BLaER1 treated with 17β-estradiol and CSF1 and Interleukin-3, amounts not matched to agents 10 nM and 100 nM (cell line): ENCODE measurements at regions not wholly inside any gene's neighbourhood (a gene's known extent, or its start where the extent isn't known, plus 50 kb on each side); places are given as distances from the start of the nearest gene placed in this dataset.
"Not testable (repeated sequence)": the region's sequence is repeated elsewhere in the genome, so short reads cannot be mapped to it uniquely, and the experiment has no call there.

ENCODE experiments used
- H3K27ac ChIP-seq, 11 experiments: shearing (Covaris generic); formaldehyde crosslinking; 2 replicates each; pipeline ENCODE4 v1.8.1; 2022
- H3K27me3 ChIP-seq, 11 experiments: shearing (Covaris generic); formaldehyde crosslinking; 2 replicates each; pipeline ENCODE4 v1.8.1; 2022
- H3K36me3 ChIP-seq, 11 experiments: shearing (Covaris generic); formaldehyde crosslinking; 2 replicates each; pipeline ENCODE4 v1.8.1; 2022
- H3K4me1 ChIP-seq, 10 experiments: shearing (Covaris generic); formaldehyde crosslinking; 2 replicates each; pipeline ENCODE4 v1.8.1; 2022
- H3K4me2 ChIP-seq, 11 experiments: shearing (Covaris generic); formaldehyde crosslinking; 2 replicates each; pipeline ENCODE4 v1.8.1; 2022
- H3K4me3 ChIP-seq, 10 experiments: shearing (Covaris generic); formaldehyde crosslinking; 2 replicates each; pipeline ENCODE4 v1.8.1; 2022
- H3K9ac ChIP-seq, 11 experiments: shearing (Covaris generic); formaldehyde crosslinking; 2 replicates each; pipeline ENCODE4 v1.8.1; 2022
- H3K9me3 ChIP-seq, 11 experiments: shearing (Covaris generic); formaldehyde crosslinking; replicated peaks in 1 of 11; 2 replicates each; pipeline ENCODE4 v1.8.1; 2022
- H4K20me1 ChIP-seq, 11 experiments: shearing (Covaris generic); formaldehyde crosslinking; 2 replicates each; pipeline ENCODE4 v1.8.1; 2022
- Cebpa-rat ChIP-seq, 11 experiments: shearing (Covaris generic); IDR thresholded peaks; 2 replicates each; pipeline ENCODE4 v1.8.1; 2022

DNA sequence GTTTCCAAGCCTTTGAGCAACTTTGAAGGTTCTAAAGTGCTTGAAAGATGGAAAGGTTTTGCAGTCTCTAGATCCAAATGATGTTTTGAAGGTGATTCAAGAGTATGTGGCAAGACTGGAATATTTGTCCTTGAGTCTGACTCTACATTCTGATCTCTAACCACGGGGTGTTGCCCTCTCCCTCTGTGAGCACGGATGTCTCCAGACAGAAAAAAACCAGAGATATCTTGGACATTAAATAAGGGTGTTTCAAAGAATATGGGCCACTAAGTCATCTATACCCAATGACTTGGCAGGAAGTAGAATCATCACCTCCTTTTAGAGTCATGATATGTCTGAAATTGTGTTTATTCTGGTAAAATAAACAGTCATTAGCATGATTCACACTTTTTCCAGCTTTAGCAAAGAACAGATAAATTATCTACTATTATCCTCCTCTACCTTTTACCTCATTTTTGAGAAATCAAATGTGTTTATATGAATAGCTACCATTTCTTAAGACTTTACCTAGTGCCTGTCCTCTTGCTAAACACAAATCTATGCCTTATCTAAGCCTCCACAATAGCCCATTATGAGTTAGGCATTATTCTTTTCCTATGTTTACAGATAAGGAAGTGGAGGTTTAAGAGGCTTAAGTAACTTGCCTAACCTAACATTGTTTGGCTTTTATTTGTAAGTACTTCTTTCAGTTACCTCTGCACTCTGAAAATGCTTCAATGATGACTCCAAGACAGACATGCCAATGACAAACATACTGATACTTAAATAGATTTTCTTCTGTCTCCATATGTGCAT lies 384.4 kb downstream of the BMP2 start:
- Histone ChIP-seq H4K20me1 (no peaks in the 10 kb centered on the region), H3K36me3 (no peaks in the 10 kb centered on the region), H3K4me3 (no peak overlapping the region), H3K4me1 (no peaks in the 10 kb centered on the region), H3K9me3 (no peaks in the 10 kb centered on the region), H3K27me3 (no peaks in the 10 kb centered on the region), H3K9ac (no peak overlapping the region), H3K4me2 (no peak overlapping the region), H3K27ac (no peak overlapping the region)
- TF ChIP-seq Cebpa-rat (IDR thresholded peaks at IDR 0.05) = no peak

DNA sequence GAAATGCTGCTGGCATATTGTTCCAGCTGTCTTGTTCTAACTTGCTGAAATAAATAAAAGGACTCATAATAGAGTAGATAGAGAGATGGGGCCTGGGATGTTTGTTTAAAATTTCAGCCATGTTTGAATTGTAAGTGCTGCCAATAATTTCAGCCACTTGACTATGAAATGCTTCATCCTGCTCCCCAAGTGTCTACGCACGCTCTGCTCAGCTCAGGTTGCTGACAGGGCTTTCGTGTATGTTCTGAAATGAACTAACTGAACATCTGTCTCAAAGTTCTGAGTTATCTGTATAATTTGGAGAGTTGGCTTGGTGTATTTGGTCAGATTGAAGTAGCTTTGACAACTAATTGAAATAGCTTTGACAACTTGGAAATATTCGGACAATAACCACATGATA lies 387.8 kb downstream of the BMP2 start:
- no peaks in the 10 kb centered on the region for H3K36me3 ChIP-seq
- H3K4me3 ChIP-seq = no peak overlapping the region
- no peaks in the 10 kb centered on the region for H4K20me1 ChIP-seq
- H3K9me3 ChIP-seq = no peaks in the 10 kb centered on the region
- H3K27ac ChIP-seq = no peak overlapping the region
- H3K4me1 ChIP-seq = no peaks in the 10 kb centered on the region
- no peak overlapping the region for H3K4me2 ChIP-seq
- no peak overlapping the region for H3K9ac ChIP-seq
- TF ChIP-seq Cebpa-rat (IDR thresholded peaks at IDR 0.05) = no peak
- H3K27me3 ChIP-seq = no peaks in the 10 kb centered on the region

DNA sequence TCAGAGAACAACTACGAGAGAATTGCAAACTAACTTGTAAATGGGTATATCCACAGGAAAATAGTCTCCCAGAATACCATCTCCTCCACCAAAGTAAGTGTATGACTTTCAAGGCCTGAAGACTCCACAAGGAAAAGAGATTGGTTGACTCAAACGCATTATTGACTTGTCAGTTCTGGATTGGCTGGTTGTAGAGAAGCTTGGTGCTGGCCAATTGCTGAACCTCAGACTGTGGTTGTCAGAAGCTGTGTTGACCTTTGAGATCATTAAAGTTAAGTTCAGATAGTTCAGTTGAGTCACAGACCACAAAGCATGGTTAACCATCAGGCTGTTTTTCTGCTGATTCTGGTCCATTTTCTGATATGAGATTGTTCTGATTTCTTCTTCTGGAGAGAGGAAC lies 388.3 kb downstream of the BMP2 start:
- Histone ChIP-seq H3K4me2 (no peak overlapping the region), H3K4me3 (no peak overlapping the region), H4K20me1 (no peaks in the 10 kb centered on the region), H3K27ac (no peak overlapping the region), H3K27me3 (no peaks in the 10 kb centered on the region), H3K9me3 (no peaks in the 10 kb centered on the region), H3K9ac (no peak overlapping the region), H3K4me1 (no peaks in the 10 kb centered on the region), H3K36me3 (no peaks in the 10 kb centered on the region)
- no peak for TF ChIP-seq Cebpa-rat (IDR thresholded peaks at IDR 0.05)

DNA sequence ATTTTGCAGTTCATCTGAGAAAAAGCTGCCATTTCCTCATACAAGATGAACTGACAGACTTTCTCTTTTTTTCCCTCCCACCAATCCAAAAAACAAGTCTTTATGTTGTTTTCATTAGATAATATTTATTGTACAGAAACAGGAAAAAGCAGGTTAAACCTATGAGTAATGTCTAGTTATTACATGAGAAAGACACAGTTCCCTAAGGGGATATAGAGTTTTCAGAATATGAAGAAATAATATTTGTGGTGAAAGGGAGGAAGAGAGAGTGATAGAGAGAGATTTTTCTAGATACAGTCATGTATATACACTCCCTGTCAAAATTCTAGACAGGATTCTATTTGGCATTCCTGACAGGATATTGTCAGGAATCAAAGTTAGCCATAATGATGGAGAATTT lies 392.4 kb downstream of the BMP2 start:
- H3K27ac ChIP-seq = no peak overlapping the region
- H4K20me1 ChIP-seq = no peaks in the 10 kb centered on the region
- no peak overlapping the region for H3K9ac ChIP-seq

DNA sequence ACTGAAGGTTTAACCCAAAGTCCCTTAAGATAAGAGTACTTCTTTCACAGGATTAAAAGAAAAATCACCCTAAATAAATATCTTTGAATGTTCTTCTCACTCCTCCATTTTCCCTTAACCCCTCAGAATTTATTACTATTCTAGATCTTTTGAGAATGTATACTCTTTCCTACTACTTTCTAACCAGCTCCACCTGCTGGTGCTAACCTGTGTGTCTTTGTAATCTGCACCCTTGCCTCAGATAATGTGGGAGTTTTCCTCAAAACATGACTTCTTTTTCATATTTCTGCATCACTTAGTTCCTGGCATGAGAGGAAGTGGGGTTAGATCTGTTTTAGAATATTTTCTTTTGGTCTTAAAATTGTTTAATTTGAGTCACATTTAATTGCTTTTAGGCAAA lies 394.2 kb downstream of the BMP2 start:
- no peaks in the 10 kb centered on the region for H4K20me1 ChIP-seq
- H3K4me2 ChIP-seq = no peak overlapping the region
- TF ChIP-seq Cebpa-rat (IDR thresholded peaks at IDR 0.05) = no peak
- H3K4me3 ChIP-seq = no peak overlapping the region
- H3K9ac ChIP-seq = no peak overlapping the region
- no peaks in the 10 kb centered on the region for H3K4me1 ChIP-seq
- no peaks in the 10 kb centered on the region for H3K27me3 ChIP-seq
- H3K27ac ChIP-seq = no peak overlapping the region
- no peaks in the 10 kb centered on the region for H3K36me3 ChIP-seq
- peaks cover 5 to 9% (median 8%) of the 10 kb centered on the region in 11 experiments; a peak in 15 of 22 replicates for H3K9me3 ChIP-seq

More for the DNA sequence above, 392.4 kb downstream of the BMP2 start:
- H3K4me2 ChIP-seq = no peak overlapping the region
- H3K4me1 ChIP-seq = no peaks in the 10 kb centered on the region
- H3K36me3 ChIP-seq = no peaks in the 10 kb centered on the region
- no peaks in the 10 kb centered on the region for H3K27me3 ChIP-seq
- no peak overlapping the region for H3K4me3 ChIP-seq
- H3K9me3 ChIP-seq = peaks cover 5 to 9% (median 8%) of the 10 kb centered on the region in 11 experiments; a peak in 14 of 22 replicates
- TF ChIP-seq Cebpa-rat (IDR thresholded peaks at IDR 0.05) = no peak

DNA sequence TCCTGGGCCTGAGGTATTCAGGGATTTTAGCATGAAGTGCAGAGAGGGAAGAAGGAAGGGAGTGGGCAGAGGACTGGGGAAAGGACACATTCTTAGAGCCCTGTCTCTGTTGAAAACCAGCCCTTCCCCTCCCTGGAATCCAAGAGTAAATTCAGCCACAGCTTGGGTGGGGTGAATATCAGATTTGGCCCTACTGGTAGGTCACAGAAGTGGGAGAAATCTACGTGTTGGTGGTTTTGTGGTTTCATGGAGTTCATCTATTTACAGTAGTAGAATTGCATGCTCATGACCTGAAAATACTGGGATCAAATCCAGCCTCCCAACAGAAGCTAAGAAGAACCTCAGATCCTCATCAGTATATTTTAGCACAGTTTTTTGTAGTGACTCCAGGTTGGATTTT lies 404.4 kb downstream of the BMP2 start:
- H3K4me3 ChIP-seq = no peak overlapping the region
- TF ChIP-seq Cebpa-rat (IDR thresholded peaks at IDR 0.05) = no peak
- no peak overlapping the region for H3K4me2 ChIP-seq
- H4K20me1 ChIP-seq = no peaks in the 10 kb centered on the region
- no peaks in the 10 kb centered on the region for H3K27me3 ChIP-seq
- H3K9me3 ChIP-seq = peaks cover 20 to 28% (median 24%) of the 10 kb centered on the region in 11 experiments
- H3K4me1 ChIP-seq = no peaks in the 10 kb centered on the region
- H3K27ac ChIP-seq = no peak overlapping the region
- H3K9ac ChIP-seq = no peak overlapping the region
- no peaks in the 10 kb centered on the region for H3K36me3 ChIP-seq

DNA sequence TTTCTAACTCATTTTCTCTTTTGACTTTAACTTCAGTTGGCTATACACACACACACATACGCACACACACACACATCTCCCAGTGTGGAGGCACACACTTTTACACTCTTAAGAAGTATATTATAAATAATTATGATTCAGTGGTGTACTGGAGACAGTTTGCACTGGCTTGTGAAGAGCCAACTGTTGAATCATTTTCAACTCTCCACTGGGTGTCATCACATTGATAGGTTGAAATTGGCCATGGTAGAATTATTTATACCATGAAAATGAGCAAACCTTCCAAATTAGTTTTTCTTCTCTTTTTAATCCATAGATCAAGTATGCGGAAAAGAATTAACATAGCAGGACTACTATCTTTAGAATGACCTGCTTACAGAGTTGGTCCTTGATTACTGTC lies 407.1 kb downstream of the BMP2 start:
- Histone ChIP-seq H3K9me3 (peaks cover 32 to 42% (median 39%) of the 10 kb centered on the region in 11 experiments), H3K4me3 (no peak overlapping the region), H3K4me1 (no peaks in the 10 kb centered on the region), H3K9ac (no peak overlapping the region), H3K27me3 (peaks cover 0 to 4% (median 0%) of the 10 kb centered on the region in 11 experiments; a peak in 1 of 22 replicates), H3K36me3 (no peaks in the 10 kb centered on the region), H3K27ac (no peak overlapping the region), H4K20me1 (no peaks in the 10 kb centered on the region), H3K4me2 (no peak overlapping the region)
- TF ChIP-seq Cebpa-rat (IDR thresholded peaks at IDR 0.05) = no peak

DNA sequence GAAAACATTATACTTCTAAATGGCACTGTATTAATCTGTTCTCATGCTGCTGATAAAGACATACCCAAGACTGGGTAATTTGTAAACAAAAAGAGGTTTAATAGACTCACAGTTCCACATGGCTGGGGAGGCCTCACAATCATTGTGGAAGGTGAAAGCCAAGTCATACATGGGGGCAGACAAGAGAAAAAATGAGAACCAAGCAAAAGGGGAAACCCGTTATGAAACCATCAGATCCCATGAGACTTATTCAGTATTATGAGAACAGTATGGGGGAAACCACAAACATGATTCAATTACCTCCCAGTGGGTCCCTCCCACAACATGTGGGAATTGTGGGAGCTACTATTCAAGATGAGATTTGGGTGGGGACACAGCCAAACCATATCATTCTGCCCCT lies 408.3 kb downstream of the BMP2 start:
- not testable (repeated sequence) for H4K20me1 ChIP-seq, H3K27me3 ChIP-seq, H3K9ac ChIP-seq, H3K27ac ChIP-seq, H3K4me2 ChIP-seq, H3K36me3 ChIP-seq, H3K4me3 ChIP-seq, H3K4me1 ChIP-seq
- H3K9me3 ChIP-seq = peaks cover 32 to 42% (median 39%) of the 10 kb centered on the region in 11 experiments

DNA sequence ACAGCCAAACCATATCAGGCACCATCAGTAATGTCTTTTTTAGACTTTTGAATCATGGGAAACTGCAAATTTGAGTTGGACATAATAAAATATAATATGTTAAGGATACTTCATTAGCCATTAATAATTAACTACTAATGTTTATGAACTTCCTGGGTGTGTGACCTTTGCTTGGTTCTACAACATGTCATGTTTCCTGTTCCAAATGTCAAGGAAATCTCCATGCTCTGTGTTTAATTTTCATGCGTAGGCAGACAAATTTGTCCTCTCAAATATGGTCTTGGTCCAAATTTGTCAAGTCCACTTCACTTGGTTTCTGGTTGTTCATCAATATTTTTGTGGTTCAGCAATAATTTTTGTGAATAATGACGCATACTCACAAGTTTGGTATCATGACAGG lies 410.5 kb downstream of the BMP2 start:
- Histone ChIP-seq H3K9ac (no peak overlapping the region), H3K4me3 (no peak overlapping the region), H3K27me3 (peaks cover 0 to 4% (median 0%) of the 10 kb centered on the region in 11 experiments; a peak in 1 of 22 replicates), H4K20me1 (no peaks in the 10 kb centered on the region), H3K4me2 (no peak overlapping the region), H3K9me3 (peaks cover 36 to 45% (median 39%) of the 10 kb centered on the region in 11 experiments), H3K36me3 (no peaks in the 10 kb centered on the region), H3K27ac (no peak overlapping the region), H3K4me1 (no peaks in the 10 kb centered on the region)
- TF ChIP-seq Cebpa-rat (IDR thresholded peaks at IDR 0.05) = no peak
